WTC11 (cell line): ENCODE measurements at regions not wholly inside any gene's neighbourhood (a gene's known extent, or its start where the extent isn't known, plus 50 kb on each side); places are given as distances from the start of the nearest gene placed in this dataset.
A peak's percentile ranks its signal among the peaks of the same experiment; 100 is the strongest.

Experiments used
- ATAC-seq: fragments of 200-7000 bp; cut with Tn5 transposase; 2 replicates; pipeline ENCODE4 v1.10.0; 2021; ENCODE audit warnings: mild to moderate bottlenecking, moderate library complexity
- CTCF ChIA-PET: fragments of 300-600 bp; sonication (Branson Sonifier 250); formaldehyde crosslinking; loops from one replicate; lab custom pipeline; 2021; ENCODE audit warnings: antibody characterized with exemption; lab: Charles Lee
- POLR2A ChIA-PET: fragments of 350-600 bp; sonication (Branson Sonifier 250); formaldehyde crosslinking; loops from one replicate; lab custom pipeline; 2021; ENCODE audit warnings: antibody characterized with exemption; lab: Charles Lee
- DNase-seq: peaks from one replicate; pipeline ENCODE4 v3.0.0; 2021; ENCODE audit warnings: low spot score
- H3K27ac Mint-ChIP-seq: 2 replicates; pipeline ENCODE4 v1.8.0; 2021; ENCODE audit warnings: mixed read lengths
- H3K27me3 Mint-ChIP-seq: 2 replicates; pipeline ENCODE4 v1.8.0; 2021; ENCODE audit warnings: low read depth, mild to moderate bottlenecking, moderate library complexity, mixed read lengths
- H3K36me3 Mint-ChIP-seq: 2 replicates; pipeline ENCODE4 v1.8.0; 2021; ENCODE audit warnings: mixed read lengths
- H3K4me1 Mint-ChIP-seq: 2 replicates; pipeline ENCODE4 v1.8.0; 2022; ENCODE audit warnings: mixed read lengths
- H3K4me3 Mint-ChIP-seq: 2 replicates; pipeline ENCODE4 v1.8.0; 2021; ENCODE audit warnings: mild to moderate bottlenecking, moderate library complexity, mixed read lengths
- H3K9me3 Mint-ChIP-seq: 2 replicates; pipeline ENCODE4 v1.8.0; 2021; ENCODE audit warnings: mixed read lengths
- AR ChIP-seq: fragments of 250-450 bp; sonication (Bioruptor Pico); IDR thresholded peaks from 2 replicates; pipeline ENCODE4 v1.9.0; 2021; ENCODE audit warnings: mild to moderate bottlenecking
- ATF2 ChIP-seq: sonication (generic); formaldehyde crosslinking; IDR thresholded peaks from 2 replicates; pipeline ENCODE4 v1.8.1; 2022; ENCODE audit warnings: low read depth, missing genetic modification reagents, borderline replicate concordance
- CTCF ChIP-seq: fragments of 200-600 bp; IDR thresholded peaks from 2 replicates; pipeline ENCODE4 v1.8.0; 2022; ENCODE audit warnings: antibody characterized with exemption
- E2F4 ChIP-seq: sonication (generic); formaldehyde crosslinking; IDR thresholded peaks from 2 replicates; pipeline ENCODE4 v1.8.1; 2022; ENCODE audit warnings: low read depth, mild to moderate bottlenecking, moderate library complexity, missing genetic modification reagents, borderline replicate concordance
- FOXJ3 ChIP-seq: sonication (generic); formaldehyde crosslinking; IDR thresholded peaks from 2 replicates; pipeline ENCODE4 v1.9.0; 2021; ENCODE audit warnings: missing genetic modification reagents, mild to moderate bottlenecking, borderline replicate concordance
- HMGA2 ChIP-seq: fragments of 250-450 bp; sonication (Bioruptor Pico); IDR thresholded peaks from 2 replicates; pipeline ENCODE4 v1.4.0; 2021; ENCODE audit warnings: mild to moderate bottlenecking, moderate library complexity
- NR1H2 ChIP-seq: sonication (generic); formaldehyde crosslinking; IDR thresholded peaks from 2 replicates; pipeline ENCODE4 v1.9.0; 2021; ENCODE audit warnings: mild to moderate bottlenecking, moderate library complexity, missing genetic modification reagents
- PRRX2 ChIP-seq: fragments of 250-450 bp; sonication (Bioruptor Pico); IDR thresholded peaks from 2 replicates; pipeline ENCODE4 v1.8.0; 2021; ENCODE audit warnings: mild to moderate bottlenecking
- SMAD3 ChIP-seq: sonication (generic); formaldehyde crosslinking; IDR thresholded peaks from 2 replicates; pipeline ENCODE4 v1.8.0; 2022; ENCODE audit warnings: missing genetic modification reagents, mild to moderate bottlenecking, borderline replicate concordance
- SP1 ChIP-seq: sonication (generic); formaldehyde crosslinking; conservative IDR thresholded peaks from 2 replicates; pipeline ENCODE4 v1.8.1; 2022; ENCODE audit warnings: missing genetic modification reagents
- ZNF281 ChIP-seq: sonication (generic); formaldehyde crosslinking; IDR thresholded peaks from 2 replicates; pipeline ENCODE4 v1.8.0; 2023; ENCODE audit warnings: mild to moderate bottlenecking, missing genetic modification reagents
- ZNF317 ChIP-seq: sonication (generic); formaldehyde crosslinking; IDR thresholded peaks from 2 replicates; pipeline ENCODE4 v1.8.1; 2023; ENCODE audit warnings: low read depth, mild to moderate bottlenecking, moderate library complexity, missing genetic modification reagents, borderline replicate concordance
- ZNF416 ChIP-seq: fragments of 250-450 bp; sonication (Bioruptor Pico); IDR thresholded peaks from 2 replicates; pipeline ENCODE4 v1.9.0; 2021; ENCODE audit warnings: mild to moderate bottlenecking, inconsistent platforms
- ZNF671 ChIP-seq: fragments of 250-450 bp; sonication (Bioruptor Pico); IDR thresholded peaks from 2 replicates; pipeline ENCODE4 v1.8.0; 2021; ENCODE audit warnings: mild to moderate bottlenecking

- no peak overlapping the region for H3K4me3 Mint-ChIP-seq
- ChIA-PET CTCF (no interaction called here), POLR2A (no interaction called here)
- peaks cover 36% of the 10 kb centered on the region for H3K36me3 Mint-ChIP-seq
- H3K27ac Mint-ChIP-seq: peak overlapping the region; percentile 97
- DNase-seq: no peak
- H3K27me3 Mint-ChIP-seq: peaks cover 4% of the 10 kb centered on the region
- peaks cover 25% of the 10 kb centered on the region for H3K9me3 Mint-ChIP-seq
- H3K4me1 Mint-ChIP-seq: peaks cover 74% of the 10 kb centered on the region
- no peak for ATAC-seq
- TF ChIP-seq E2F4 (CRISPR knock-in tag) (no peak), ZNF317 (CRISPR knock-in tag) (0 out of 2 replicates have a peak, but pooled peaks have one; percentile 51), ZNF416 (CRISPR knock-in tag) (no peak), HMGA2 (CRISPR knock-in tag) (no peak), NR1H2 (CRISPR knock-in tag) (no peak), CTCF (no peak), PRRX2 (CRISPR knock-in tag) (no peak), FOXJ3 (CRISPR knock-in tag) (no peak)
These were observed 781.3 kb upstream of the ID2 start for GRCh38 chr2:7900593-7900992.

GRCh38 chr2:7902251-7902765 lies 779.5 kb upstream of the ID2 start:
- Mint-ChIP-seq H3K36me3 (peaks cover 31% of the 10 kb centered on the region), H3K4me1 (peaks cover 69% of the 10 kb centered on the region)
- ATAC-seq: no peak

More at GRCh38 chr2:7902251-7902765, 779.5 kb upstream of the ID2 start:
- H3K9me3 Mint-ChIP-seq: peaks cover 25% of the 10 kb centered on the region
- no peak overlapping the region for H3K4me3 Mint-ChIP-seq
- ChIA-PET CTCF (no interaction called here), POLR2A (no interaction called here)
- TF ChIP-seq CTCF (no peak), ATF2 (CRISPR knock-in tag) (no peak), AR (CRISPR knock-in tag) (no peak), ZNF281 (no peak), ZNF671 (CRISPR knock-in tag) (no peak), SMAD3 (CRISPR knock-in tag) (no peak), E2F4 (CRISPR knock-in tag) (no peak), SP1 (CRISPR knock-in tag) (no peak)
- no peak for DNase-seq
- H3K27me3 Mint-ChIP-seq: peaks cover 4% of the 10 kb centered on the region
- H3K27ac Mint-ChIP-seq: no peak overlapping the region
